NCI-H1105 (cell line): ENCODE measurements at regions not wholly inside any gene's neighbourhood (a gene's known extent, or its start where the extent isn't known, plus 50 kb on each side); places are given as distances from the start of the nearest gene placed in this dataset.

Experiments
- DNase-seq: peaks from one replicate; lab custom pipeline; 2025; lab: John Stamatoyannopoulos, UW

DNA sequence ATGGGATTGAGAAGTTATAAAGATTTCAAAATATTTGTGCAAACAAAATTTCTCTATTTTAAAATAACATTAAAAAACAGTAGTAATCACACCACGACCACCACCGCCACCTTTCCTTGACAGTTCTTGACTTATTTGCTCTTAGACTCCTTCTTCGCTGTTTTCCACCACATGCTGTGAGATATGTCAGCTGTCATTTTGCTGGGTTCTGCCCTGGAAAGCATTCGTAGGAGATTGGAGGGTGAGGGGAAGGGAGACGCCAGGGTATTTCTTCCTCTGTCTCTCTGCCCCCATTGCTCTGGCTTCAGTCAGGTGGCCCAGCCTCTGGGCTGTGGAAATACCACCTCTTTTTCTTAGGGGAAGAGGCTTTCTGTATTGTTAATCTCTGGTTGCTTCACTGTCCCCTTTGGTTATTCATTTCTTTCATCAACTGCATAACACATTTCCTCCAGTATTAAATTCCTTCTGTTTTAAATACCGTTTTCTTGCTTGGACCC lies 186.2 kb downstream of the NEDD1 start:
- DNase-seq, result no peak

DNA sequence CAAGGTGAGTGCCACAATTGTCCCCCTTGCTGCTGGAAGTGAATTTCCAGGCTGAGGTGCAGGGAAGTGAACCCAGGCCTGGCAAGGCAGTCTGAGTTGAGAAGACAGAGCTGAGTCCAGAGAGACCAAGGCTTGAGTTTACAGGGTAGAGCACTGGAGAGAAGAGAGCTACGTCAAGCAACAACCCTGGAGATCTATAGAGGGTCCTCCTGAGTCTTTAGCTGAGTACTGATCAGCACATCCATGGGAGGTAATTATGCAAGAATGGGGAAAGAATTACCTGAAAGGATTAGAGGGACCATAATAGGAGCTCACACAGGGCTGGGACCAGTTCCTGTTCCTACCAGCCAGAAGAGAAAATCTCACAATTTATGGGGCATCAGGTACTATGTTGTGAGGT lies 190.7 kb downstream of the NEDD1 start:
- no peak for DNase-seq

DNA sequence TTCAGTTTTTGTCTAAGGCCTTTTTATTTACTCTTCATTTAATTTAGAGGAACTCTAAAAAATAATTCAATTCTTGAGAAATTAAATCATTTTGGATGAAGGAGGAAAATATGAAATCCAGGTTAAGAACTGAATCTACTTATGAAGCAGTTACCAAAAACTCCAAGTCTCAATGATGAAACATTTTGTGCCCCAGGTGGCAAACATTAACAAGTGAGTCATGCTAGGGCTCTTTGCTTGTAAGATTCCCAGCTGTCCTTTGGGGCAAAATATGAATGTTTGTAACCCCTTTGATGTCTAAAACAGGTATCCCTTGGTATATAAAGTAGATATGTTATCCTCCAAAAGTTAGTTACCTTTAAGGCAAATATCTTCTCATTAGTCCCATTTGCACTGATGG lies 202.4 kb downstream of the NEDD1 start:
- DNase-seq, result no peak

DNA sequence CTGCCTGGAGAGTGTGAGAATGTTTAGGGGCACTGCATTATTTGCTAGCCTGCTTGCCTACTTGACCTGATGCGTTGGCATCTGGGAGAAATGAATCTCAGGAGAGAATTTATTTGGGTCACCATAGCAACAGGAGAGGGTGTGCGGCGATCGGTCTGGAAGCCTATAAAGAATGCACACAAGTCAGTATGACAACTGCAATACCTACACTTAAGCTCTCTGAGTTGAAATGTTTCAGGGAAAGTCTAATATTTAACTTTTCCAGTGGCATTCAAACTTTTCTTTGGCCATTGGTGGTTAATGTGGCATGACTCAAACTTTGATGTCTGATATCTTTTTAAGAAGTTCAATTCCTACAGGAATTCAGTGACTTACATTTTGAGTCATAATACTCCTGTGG lies 205.1 kb downstream of the NEDD1 start:
- DNase-seq, result no peak

DNA sequence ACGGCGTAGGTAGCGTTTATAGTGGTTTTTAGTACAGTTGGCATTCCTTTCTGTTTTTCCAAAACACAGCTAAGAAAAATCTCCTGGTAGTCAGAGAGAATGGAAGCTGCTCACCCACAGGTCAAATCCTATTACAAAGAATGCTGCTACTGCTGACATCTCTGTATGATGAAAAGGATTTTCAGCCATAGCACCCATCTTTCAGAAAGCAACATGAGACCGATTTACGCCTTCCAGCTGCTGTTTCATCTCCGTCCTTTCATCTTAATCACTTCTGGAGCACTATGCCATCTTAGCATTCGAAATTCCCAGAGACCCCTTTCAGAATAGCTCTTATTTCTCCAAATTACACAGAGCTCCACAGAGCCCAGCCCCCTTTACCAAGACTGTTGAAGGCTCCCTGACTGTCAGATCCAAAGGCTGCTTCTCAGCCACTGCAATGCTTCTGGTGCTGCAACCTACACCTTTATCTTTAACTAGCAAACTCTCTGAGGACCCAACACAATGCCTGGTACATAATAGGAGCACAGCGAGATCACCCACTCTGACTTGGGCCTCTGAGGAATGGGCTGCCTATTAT lies 211.8 kb downstream of the NEDD1 start:
- DNase-seq, result no peak

DNA sequence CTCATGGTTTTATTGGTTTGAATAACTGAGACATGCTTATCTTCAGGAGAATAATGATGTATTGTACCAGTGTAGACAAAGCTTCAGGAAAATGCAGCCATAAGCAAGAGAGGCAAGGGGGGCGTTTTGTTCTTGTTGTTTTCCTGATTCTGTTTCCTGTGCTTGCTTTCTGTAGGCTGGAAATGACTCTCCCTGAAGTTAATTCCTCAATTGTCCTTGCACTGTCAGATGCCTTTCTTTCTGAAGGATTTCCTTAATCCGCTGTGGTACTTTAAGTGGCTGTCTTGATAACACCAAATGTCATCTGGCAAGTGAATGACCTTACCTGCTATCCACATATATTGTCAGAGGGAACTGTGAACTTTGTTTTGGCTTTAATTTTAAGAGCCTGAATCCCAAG lies 220.0 kb downstream of the NEDD1 start:
- DNase-seq, result no peak

DNA sequence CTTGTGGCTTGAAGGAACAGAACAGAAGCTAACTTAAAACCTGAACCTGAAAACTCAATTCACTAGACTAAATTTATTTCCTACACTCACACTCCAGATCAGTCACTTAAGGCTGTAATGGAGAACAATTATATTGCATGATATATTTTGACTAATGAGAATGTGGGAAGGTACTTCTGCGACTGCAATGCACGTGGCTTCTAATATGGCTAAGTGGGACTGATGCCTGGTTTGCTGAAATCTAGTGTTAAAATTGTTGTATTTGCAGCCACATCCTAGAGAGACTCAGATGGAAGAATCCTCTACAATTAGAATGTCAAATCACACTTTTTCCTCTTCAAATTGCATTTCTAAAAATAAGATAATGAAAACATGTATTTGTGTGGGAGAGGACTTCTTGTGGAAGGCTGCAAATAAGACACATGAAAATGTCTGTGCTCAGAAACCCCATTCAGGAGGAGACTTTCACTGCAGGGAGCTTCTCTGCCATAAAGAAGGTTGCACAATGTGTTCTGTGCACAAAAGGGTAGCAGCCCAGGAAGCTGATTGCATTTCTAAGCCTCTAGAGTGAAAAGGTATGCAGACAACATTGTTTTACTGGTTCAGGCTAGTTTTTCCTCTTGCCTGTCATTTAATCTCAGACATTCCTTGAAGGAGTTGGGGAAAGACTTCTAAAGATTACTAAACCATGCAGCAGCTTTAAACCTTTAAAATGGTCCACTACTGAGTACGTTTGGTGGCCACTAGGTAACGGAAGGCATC lies 224.3 kb downstream of the NEDD1 start:
- no peak for DNase-seq

DNA sequence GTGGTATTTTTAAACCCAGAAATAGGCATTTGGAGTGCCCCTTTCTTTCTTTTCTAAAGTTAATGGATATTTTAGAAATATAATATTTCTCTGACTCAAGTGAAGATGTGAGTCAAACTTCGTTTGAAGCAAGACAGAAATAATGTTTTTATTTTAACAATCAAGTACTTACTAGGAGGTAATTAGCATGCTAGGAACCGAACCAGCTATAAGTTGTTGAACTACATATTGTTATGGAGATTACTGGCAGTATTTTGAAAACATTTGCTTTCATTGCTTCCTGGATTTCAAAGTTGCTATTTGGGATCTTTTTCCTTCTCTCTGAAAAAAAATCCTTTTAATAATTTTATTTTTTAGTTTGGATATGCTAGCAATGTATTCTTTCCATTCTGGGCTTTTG lies 225.2 kb downstream of the NEDD1 start:
- no peak for DNase-seq

DNA sequence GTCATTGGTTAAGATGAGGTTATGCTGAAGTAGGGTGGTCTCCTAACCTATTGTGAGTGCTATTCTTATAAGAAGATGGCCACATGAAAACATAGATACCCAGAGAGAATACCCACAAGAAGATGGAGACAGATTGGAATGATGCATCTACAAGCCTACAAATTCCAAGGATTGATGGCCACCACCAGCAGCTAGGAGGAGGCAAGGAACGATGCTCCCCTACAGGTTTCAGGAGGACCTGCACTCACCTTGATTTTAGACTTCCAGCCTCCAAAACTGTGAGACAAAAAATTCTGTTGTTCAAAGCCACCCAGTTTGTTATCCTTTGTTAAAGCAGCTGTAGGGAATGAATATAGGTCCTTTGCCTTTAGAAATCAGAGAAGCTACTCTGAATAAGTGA lies 227.4 kb downstream of the NEDD1 start:
- no peak for DNase-seq

DNA sequence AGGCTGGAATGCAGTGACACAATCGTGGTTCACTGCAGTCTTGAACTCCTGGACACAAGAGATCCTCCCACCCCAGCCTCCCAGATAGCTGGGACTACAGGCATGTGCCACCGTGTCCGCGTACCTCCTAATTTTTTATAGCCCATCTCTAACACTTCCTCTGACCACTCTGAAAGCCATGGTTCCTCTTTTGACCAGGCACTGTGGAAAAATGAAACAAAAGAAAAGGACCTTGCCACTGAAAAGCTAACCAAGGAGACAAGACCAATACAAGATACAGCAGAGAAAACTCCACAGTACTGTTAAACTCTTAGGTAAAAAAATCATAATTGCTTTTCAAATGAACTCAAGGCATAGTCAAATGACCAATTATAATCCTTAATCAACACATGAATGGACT lies 233.3 kb downstream of the NEDD1 start:
- no peak for DNase-seq

DNA sequence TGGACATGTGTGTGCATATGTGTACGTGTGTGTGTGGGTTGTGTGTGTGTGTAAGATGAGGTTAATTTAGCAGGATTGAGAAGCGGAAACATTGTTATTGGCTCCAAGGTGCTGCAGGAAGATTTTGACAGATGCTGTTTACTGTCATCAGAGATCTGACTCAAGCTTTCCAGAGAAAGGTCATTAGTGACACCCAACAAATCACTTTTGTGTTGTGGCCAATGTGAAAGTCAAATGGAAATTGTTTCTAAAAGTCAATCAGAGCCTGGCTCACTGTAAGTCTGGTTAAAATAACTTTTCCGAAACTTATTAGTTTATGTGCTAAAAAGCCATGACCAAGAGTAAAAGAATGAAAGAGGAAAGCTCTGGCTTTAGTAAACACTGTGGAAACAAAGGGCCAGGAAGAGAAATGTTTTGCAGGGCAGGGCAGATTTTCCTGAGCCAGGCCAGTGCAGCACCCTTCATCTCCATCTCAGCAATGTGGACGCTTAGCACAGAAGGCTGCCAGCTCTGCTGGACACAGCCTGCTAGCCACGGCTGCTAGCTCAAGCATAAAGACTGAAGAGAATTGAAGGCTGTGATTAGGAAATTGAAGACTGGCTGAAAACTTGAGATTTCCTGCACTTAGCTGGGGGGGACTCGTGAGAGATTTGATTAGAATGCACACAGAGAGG lies 235.8 kb downstream of the NEDD1 start:
- no peak for DNase-seq

DNA sequence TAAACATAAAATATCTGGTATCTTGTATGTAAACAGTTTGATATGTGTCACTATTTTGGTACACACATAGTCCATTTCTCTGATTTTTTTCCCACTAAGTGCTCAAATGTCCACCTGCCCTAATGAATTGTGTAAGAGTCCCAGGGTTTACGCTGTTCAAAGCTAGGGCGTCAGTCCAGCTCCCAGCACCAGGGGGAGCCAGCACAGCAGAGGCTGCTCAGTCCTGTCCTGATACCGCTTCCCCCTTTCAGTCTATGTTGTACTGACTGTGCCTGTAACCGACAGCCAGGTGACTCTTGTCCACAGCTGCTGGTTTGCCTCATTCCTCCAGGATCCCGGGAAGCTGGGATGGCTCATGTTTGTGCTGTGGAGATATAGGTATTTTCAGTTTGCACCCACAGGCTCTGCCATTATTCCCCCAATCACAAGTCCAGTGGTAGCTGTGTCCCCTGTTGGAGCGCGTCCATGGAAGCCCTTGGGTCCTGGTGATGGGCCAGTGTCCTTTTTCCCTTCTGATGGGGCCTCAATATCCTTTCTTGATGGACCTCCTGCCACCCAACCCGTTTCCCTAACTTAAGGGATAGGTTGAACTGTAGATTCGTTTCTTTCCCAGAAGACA lies 242.0 kb downstream of the NEDD1 start:
- DNase-seq, result peak; percentile 7

DNA sequence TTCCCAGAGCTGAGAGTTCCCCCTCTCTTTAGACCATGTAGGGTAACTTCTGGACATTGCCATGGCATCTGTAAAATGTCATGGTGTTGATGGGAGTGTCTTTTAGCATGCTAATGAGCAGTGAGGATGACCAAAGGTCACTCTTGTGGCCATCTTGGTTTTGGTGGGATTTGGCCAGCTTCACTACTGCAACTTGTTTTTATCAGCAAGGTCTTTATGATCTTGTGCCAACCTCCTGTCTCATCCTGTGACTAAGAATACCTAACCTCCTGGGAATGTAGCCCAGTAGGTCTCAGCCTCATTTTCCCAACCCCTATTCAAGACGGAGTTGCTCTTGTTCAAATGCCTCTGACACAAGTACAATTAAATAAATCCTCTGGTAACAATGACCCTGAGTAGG lies 244.4 kb downstream of the NEDD1 start:
- no peak for DNase-seq

DNA sequence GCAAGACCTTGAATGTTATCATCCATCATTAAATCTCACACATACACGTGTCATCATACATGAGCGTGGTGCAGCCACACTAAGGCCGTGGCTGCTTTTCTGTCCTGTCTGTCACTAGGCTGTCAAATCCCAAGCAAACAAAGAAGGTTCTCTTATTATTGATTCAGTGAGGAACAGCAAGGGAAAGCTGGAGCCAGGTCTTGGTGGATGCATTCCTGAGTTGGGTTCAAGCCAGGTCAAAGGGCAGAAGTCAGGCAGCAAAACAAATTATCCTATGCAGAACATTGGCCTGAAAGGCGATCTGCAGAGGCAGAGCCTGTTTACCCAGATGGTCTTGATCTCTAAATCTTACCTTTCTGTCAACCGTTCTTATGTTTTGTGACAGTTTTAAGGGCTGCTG lies 252.3 kb downstream of the NEDD1 start:
- no peak for DNase-seq

DNA sequence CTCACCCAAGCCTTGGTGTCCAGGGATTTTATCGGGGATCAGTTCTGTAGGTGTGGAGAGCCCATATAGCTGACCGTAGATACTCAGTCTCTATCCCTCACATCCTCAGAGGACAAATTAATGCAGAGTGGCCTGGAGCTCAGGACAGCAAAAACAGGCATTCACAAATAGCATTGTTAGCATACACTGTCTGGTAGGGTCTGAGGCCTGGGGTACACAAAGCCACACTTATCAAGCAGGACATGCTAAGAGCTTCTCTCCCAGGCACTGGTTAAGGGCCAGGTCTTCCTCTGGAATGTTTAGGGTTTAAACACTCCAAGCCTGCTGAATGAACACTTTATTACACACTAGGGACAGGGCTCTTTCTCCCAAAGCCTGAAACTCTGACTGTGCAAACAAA lies 253.2 kb downstream of the NEDD1 start:
- DNase-seq, result no peak

DNA sequence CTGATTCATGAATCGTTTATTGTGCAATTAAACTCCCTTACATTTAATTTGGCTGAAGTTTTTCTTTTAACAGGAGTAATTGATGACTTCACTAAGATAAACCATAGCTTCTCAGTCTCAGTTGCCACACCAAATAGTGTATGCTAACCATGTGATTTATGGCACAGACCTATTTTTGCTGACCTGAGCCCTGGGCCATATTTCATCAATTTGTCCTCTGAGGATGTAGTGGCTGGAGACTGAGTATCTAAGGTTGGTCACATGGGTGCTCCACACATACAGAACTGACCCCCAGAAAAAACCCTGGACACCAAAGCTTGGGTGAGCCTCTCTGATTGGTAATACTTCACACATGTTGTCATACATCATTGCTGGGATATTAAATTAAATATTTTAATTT lies 255.1 kb downstream of the NEDD1 start:
- DNase-seq, result no peak

DNA sequence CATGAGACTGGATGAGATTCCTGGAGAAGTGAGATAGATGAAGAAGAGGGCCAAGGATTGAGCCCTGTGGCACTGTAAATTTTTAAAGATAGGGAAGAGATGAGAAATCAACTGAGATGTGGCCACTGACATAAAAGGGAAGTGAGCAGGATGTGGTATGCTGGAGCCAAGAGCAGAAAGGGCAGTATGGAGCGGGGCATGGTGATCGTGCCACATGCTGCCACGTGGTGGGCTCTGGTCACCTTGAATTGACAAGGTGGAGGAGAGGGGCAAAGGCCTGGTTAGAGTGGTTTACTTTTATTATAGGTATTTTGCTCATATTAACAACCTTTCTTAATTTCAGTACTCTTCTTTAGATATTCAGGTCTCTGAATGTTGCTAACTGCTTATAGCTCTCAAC lies 257.9 kb downstream of the NEDD1 start:
- DNase-seq, result no peak

DNA sequence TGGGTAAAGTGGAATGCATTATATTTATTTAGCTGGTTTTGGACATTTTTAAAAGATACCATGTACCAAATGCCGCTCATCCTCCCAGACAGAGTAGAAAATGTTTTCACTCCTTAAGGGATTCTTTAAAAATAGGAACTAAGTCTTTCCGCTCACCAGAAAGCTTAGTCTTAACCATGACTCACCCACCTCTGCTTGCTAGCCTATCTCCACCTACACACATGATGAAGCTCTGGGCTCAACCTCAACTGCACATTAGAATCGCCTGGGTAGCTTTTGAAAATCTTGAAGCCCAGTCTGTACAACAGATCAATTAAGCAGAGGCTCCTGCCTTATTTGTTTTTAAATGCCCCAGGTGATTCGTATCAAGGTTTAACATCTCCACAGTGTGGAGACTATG lies 260.5 kb downstream of the NEDD1 start:
- DNase-seq, result no peak

DNA sequence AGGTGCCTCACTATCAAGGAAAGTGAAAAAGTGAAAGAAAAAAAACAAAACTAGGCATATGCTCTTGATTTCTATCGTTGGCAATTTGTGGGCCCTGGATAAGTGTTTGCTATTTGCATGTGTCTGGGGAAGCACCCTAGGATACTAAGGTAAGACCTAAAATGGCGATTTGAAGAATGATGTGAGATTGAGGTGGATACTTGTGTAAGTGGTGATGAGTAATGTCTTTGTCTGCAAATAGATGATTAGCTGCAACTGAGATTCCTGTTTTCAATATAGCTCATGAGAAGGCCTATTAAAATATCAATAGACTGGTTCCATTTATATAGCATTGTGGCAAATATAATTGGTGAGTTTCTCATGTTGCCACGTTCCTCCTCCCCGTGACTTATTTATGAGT lies 261.7 kb downstream of the NEDD1 start:
- DNase-seq, result peak; percentile 43

DNA sequence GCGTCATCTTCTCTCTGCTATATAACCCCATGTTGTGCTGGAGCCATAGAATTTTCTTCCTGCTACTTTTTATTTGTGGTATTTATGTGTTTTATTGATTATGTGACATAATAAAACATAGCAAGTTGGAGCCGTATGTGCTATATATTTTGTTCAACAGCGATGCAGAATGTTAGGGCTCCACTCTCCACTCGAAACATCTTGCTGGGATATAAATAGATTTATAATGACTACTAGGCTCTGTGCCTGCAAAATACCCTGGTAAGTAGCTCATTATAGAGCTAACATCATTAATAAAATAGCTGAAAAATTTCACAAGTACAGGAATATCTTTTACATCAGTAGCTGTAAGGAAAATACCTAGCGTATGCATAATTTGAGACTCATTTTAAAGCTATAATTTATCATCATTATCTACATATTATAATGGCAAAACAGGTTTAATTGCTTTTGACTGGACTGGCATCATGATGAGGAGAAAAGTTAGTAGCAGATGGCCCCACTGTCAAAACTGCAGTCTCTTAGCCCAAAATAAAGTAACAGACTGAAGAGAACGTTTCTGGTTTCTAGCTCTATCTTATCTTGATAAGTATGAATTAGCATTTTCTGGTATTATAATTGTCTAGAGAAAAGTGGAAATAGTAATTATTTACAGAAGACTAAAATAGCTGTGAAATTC lies 263.0 kb downstream of the NEDD1 start:
- peak; percentile 63 for DNase-seq

DNA sequence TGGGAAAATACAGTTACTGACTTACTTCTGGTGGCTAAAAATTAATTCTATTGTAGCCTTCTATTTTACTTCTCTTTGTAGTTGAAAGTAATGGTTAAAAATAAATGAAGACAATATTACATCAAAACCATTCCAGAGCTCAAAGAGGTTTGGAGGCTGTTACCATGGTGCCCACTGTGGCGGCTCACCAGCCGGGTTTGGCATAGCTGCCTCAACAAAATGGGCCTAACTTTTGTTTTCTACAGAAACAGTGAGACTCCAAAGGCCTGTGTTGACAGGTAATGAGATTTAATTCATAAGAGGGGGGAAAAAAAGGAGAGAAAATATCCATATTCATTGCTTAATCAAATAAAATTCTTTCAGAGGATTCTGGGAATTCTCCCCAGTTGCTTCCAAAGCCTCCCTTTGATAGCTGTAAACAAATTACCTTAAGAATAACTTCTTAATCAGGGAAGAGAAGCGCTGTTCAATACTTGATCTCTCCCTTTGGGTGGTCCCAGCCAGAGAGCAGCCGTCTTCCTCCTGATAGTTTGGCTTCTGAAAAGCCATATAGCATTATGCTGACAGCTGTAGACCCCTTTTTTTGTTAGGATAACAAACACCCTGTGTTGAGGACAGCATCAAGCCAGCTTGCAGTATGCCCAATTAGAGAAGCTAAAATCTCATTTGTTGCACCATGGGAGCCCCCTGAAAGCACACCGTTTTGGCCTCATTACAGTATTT lies 266.8 kb downstream of the NEDD1 start:
- no peak for DNase-seq

DNA sequence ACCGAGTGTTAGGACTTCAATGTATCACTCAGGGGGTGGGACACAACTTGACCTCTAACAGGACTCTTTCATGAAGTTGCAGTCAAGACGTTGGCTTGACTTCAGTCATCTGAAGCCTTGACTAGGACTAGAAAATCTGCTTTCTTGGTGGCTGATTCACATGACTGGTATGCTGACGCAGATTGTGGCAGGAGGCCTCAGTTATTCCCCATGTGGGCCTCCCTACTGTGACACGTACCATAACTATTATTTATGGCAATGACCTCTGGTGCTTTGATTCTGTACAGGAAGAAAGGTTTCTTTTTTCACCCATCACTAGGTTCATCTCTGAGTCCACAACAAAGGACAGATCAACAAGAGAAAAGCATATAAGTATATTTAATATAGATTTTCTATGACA lies 270.4 kb downstream of the NEDD1 start:
- DNase-seq, result no peak
